ENCODE measurements at regions not wholly inside any gene's neighbourhood (a gene's known extent, or its start where the extent isn't known, plus 50 kb on each side); places are given as distances from the start of the nearest gene placed in this dataset.

DNA sequence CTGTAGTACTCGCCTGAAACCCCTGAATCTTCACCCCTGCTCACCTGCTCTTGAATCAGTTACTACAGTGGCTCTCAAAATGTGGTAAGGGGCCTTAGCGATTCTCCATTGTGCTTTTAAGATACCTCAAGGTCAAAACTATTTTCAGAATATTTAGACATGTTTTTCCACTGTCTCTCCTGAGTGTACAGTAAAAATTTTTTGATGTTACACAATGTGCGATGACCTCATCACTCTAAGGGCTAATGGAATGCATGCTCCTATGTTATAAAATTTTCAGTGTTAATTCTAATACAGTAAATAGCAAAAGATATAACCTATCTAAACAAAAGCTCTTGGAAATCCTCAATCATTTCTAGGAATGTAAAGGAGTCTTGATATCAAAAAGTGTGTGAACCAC, 336.9 kb upstream of the PKDCC start:
- Mint-ChIP-seq H3K4me1 (peaks cover 5% of the 10 kb centered on the region), H3K27ac (no peak overlapping the region), H3K27me3 (peaks cover 4% of the 10 kb centered on the region), H3K9me3 (no peaks in the 10 kb centered on the region), H3K4me3 (no peak overlapping the region), H3K36me3 (ENCODE audit: low read depth) (no peaks in the 10 kb centered on the region)
- no peak for DNase-seq
- CTCF ChIA-PET = interaction anchor here (1.4 kb wide), 1 partner anchor 12 kb away, joined by 5 read pairs; no protein-coding TSS in a partner anchor
- POLR2A ChIA-PET = no interaction called here

DNA sequence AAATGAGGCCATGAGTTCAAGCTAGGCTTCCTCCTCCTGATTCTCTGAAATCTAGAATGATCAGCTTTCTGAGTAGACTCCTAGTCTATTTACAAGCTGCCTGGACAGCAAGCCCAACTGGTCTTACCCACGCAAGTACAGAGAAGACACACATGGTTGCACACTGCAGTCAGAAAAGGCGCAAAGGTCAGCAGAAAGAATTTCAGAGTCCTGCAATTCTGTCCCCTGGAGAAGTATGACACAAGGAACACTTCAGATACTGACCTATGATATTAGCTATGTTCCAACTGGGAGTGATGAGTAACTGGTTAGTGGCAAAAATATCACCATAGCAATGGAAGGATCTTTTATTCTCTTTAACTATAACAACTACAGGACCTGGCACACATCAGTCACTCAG, 336.1 kb upstream of the PKDCC start:
- CTCF ChIA-PET = interaction anchor here (1.4 kb wide), 1 partner anchor 13 kb away, joined by 5 read pairs; no protein-coding TSS in a partner anchor
- Mint-ChIP-seq H3K27me3 (peaks cover 4% of the 10 kb centered on the region), H3K36me3 (ENCODE audit: low read depth) (no peaks in the 10 kb centered on the region), H3K4me3 (no peak overlapping the region), H3K4me1 (peaks cover 6% of the 10 kb centered on the region), H3K27ac (no peak overlapping the region), H3K9me3 (no peaks in the 10 kb centered on the region)
- POLR2A ChIA-PET = no interaction called here
- DNase-seq = no peak

DNA sequence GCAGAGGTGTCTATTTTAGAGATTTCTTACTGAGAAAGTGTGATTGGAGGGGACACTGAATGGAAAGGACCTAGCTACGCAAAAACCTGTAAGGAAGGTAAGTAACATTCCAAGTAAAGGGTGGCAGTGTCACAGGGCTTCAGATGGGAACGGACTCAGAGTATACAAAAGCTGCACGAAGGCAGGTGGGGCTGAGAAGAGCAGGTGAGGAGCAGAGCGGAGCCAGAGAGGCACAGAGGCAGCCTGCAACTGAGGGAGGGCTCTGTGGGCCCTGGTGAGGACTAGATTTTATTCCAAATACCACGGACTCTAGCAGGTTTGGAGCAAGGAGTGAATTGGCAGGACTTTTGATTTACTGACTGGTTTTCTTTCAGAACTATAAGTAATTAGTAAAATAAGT, 331.3 kb upstream of the PKDCC start:
- Mint-ChIP-seq H3K4me3 (no peak overlapping the region), H3K36me3 (ENCODE audit: low read depth) (no peaks in the 10 kb centered on the region), H3K9me3 (no peaks in the 10 kb centered on the region), H3K4me1 (peaks cover 16% of the 10 kb centered on the region), H3K27ac (no peak overlapping the region), H3K27me3 (no peaks in the 10 kb centered on the region)
- ChIA-PET POLR2A (no interaction called here), CTCF (no interaction called here)
- DNase-seq = no peak

DNA sequence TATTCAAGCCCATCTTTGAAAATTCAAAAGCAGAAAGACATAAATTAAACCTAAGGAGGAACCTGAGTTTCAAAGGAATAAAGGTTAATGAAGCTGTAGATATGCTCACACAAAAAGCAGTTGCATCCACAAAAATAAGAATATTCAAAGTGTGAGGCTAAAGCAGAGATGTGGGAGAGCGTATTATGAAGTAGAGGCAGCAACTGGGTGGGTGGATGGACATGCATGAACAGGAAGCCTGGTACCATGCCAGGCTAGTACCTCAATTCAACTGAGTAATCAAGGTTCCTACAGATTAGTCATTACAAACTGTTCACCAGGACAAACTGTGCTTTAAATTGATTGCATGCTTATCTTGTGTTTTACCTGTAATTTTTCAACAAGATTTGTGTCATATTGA, 330.0 kb upstream of the PKDCC start:
- H3K9me3 Mint-ChIP-seq = no peaks in the 10 kb centered on the region
- no peak for DNase-seq
- no peaks in the 10 kb centered on the region for H3K27me3 Mint-ChIP-seq
- POLR2A ChIA-PET = no interaction called here
- no peak overlapping the region for H3K27ac Mint-ChIP-seq
- H3K4me1 Mint-ChIP-seq = peaks cover 16% of the 10 kb centered on the region
- no peak overlapping the region for H3K4me3 Mint-ChIP-seq
- CTCF ChIA-PET = no interaction called here
- H3K36me3 Mint-ChIP-seq (ENCODE audit: low read depth) = no peaks in the 10 kb centered on the region

DNA sequence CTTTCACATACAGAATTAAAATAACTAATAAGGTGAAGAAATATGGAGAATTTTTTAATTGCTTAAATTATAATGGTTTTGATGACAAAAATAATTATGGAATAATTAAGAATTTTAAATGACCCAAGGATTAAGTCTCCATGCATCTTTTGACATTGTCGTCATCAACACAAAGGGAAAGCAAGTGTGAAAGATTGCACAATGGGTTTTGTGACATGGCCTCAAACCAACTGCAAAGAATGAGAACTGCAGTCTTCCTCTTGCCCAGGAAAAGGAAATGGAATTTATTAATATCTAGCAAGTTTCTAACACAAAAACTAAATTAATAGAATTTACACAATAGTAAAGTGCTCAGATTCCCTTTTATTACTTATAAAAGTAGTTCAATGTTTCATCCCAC, 329.1 kb upstream of the PKDCC start:
- peaks cover 16% of the 10 kb centered on the region for H3K4me1 Mint-ChIP-seq
- no peaks in the 10 kb centered on the region for H3K27me3 Mint-ChIP-seq
- DNase-seq = no peak
- CTCF ChIA-PET = interaction anchor here (0.7 kb wide), 1 partner anchor 8 kb away, joined by 3 read pairs; no protein-coding TSS in a partner anchor
- POLR2A ChIA-PET = no interaction called here
- H3K4me3 Mint-ChIP-seq = no peak overlapping the region
- no peaks in the 10 kb centered on the region for H3K9me3 Mint-ChIP-seq
- no peaks in the 10 kb centered on the region for H3K36me3 Mint-ChIP-seq (ENCODE audit: low read depth)
- H3K27ac Mint-ChIP-seq = no peak overlapping the region

DNA sequence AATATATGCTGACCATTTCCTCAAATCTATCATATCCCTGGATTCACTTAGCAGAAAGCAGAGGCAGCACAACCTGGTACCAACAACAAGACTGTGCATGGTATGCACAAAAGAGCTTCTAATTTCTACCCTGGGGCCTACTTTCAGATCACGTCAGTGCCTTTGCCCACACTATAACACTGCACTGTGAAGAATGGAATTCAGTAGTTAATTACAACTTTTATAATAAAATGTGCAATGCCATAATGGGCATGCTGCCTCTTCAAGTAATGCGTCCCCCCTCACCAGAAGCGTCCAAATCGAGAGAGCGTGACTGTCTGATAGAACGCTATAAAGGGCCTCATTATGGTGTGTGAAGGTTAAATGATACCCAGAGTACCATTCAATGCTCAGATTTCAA, 328.1 kb upstream of the PKDCC start:
- ChIA-PET POLR2A (no interaction called here), CTCF (no interaction called here)
- Mint-ChIP-seq H3K9me3 (no peaks in the 10 kb centered on the region), H3K36me3 (ENCODE audit: low read depth) (no peaks in the 10 kb centered on the region), H3K27me3 (no peaks in the 10 kb centered on the region), H3K27ac (no peak overlapping the region), H3K4me1 (peaks cover 16% of the 10 kb centered on the region), H3K4me3 (no peak overlapping the region)
- DNase-seq = no peak

DNA sequence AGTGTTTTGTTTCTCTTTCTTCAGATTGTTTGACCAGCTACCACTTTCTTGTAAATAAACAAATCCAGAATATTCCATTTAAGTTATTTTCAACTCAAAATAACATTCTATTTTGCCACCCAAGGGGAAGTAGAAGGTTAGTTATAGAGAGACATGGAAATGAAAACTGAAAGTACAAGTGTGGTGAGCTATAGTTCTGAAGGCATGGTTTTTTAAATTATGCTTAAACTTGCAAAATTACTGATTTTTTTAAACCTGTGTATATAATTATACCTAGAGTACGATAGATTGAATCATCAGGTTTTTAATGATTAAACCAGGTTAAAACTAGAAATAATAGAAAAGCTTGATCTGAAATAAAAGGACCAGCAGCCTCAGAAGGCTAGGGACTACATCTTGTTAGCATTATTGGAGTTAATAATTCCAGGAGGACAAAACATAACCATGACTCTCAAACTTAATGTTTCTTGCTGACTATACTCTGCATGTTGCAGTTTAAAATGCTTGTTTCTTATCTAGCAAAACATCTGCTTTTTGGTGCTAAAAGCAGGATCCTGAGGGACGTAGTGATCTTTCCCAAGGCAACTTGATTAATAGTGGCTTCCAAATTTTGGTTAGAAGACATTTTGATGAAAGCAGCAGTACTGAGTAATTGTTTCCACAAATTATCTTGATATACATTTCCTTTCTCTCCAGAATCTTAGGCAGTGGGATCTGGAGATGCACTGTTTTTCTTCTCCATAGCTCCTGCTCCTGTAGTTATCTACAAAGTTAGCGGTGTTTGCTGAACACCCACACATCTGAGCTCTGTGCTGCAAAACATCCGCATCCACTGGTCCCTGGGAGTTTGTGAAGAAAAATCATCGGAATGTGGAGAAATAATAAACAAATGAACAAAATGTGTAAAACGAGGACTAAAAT, 327.2 kb upstream of the PKDCC start:
- H3K36me3 Mint-ChIP-seq (ENCODE audit: low read depth) = no peaks in the 10 kb centered on the region
- no peaks in the 10 kb centered on the region for H3K9me3 Mint-ChIP-seq
- H3K4me3 Mint-ChIP-seq = no peak overlapping the region
- POLR2A ChIA-PET = no interaction called here
- H3K27ac Mint-ChIP-seq = no peak overlapping the region
- peaks cover 14% of the 10 kb centered on the region for H3K4me1 Mint-ChIP-seq
- no peak for DNase-seq
- no peaks in the 10 kb centered on the region for H3K27me3 Mint-ChIP-seq
- CTCF ChIA-PET = interaction anchor here (1.3 kb wide), 1 partner anchor 22 kb away, joined by 3 read pairs; no protein-coding TSS in a partner anchor

DNA sequence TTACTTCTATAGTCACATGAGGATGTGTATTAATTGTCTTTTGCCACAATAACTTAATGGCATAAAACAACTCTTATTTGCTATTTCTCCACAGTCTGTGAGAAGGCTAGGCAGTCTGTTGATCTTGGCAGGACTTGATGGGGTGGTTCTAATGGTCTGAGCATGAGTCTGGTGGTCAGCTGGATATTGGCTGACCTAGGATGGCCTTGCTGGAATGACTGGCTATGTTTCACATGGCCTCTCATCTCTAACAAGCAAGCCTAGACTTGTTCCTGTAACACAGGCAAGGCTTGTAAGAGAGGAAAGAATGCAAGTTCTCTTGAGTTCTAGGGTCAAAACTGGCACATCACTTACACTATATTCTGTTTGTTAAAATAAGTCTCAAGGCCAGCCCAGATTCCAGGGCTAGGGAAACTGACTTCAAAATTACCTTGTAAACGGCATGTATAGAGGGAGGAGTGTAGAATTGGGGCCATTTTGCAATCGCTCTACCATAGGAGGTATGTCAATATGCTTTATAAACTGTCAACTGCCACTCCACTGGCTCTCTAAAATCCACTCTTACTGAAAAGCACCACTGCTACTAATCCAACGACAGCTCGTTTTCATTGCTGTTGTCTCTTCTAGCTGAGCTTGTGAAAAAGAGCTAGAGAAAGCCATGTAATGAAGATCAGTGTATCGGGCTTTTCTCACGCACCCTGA, 325.0 kb upstream of the PKDCC start:
- CTCF ChIA-PET = no interaction called here

DNA sequence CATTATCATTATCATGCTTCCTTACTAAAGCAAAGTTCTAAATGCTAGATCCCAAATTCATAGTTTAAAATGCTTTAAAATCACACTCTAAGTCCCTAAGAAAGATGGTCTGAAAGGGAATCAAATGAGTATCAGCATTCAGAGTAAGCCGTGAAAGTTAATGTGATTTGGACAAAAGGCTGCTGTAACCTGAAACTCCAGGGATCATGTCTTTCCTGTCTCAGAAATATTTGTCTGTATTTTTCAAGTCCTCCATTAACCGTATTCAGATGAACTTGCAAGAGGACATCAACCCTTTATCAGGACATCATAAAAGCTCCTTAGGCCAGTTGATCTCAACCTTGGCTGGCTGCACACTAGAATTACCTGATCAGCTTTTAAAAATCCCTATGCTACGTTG, 324.3 kb upstream of the PKDCC start:
- Mint-ChIP-seq H3K27ac (no peak overlapping the region), H3K4me1 (peaks cover 10% of the 10 kb centered on the region), H3K27me3 (no peaks in the 10 kb centered on the region), H3K36me3 (ENCODE audit: low read depth) (no peaks in the 10 kb centered on the region), H3K9me3 (no peaks in the 10 kb centered on the region), H3K4me3 (no peak overlapping the region)
- ChIA-PET CTCF (no interaction called here), POLR2A (no interaction called here)
- no peak for DNase-seq

More for the DNA sequence above, 325.0 kb upstream of the PKDCC start:
- no peaks in the 10 kb centered on the region for H3K27me3 Mint-ChIP-seq
- DNase-seq = no peak
- H3K27ac Mint-ChIP-seq = no peak overlapping the region
- H3K36me3 Mint-ChIP-seq (ENCODE audit: low read depth) = no peaks in the 10 kb centered on the region
- H3K4me3 Mint-ChIP-seq = no peak overlapping the region
- peaks cover 10% of the 10 kb centered on the region for H3K4me1 Mint-ChIP-seq
- POLR2A ChIA-PET = no interaction called here
- H3K9me3 Mint-ChIP-seq = no peaks in the 10 kb centered on the region

DNA sequence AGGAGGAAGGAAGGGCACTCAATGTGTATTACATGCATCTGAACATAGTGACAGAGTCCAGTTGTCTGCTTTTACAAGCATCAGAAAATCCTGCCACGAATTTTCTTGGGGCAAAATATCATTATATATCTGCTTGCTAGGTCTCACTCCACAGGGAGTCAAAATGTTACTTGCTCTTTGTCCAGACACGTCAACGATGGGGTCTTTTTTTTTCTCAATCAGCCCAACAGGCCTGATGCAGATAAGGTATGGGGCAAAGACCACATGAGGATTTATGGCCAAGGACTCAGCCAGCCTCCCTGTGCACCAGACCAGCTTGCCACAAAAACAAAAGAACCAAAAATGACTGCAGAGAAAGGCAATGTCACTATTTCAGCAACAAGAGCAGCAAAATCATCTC, 323.4 kb upstream of the PKDCC start:
- H3K27ac Mint-ChIP-seq = no peak overlapping the region
- H3K4me3 Mint-ChIP-seq = no peak overlapping the region
- H3K27me3 Mint-ChIP-seq = no peaks in the 10 kb centered on the region
- H3K4me1 Mint-ChIP-seq = peaks cover 10% of the 10 kb centered on the region
- DNase-seq = no peak
- ChIA-PET CTCF (no interaction called here), POLR2A (no interaction called here)
- no peaks in the 10 kb centered on the region for H3K36me3 Mint-ChIP-seq (ENCODE audit: low read depth)
- no peaks in the 10 kb centered on the region for H3K9me3 Mint-ChIP-seq

DNA sequence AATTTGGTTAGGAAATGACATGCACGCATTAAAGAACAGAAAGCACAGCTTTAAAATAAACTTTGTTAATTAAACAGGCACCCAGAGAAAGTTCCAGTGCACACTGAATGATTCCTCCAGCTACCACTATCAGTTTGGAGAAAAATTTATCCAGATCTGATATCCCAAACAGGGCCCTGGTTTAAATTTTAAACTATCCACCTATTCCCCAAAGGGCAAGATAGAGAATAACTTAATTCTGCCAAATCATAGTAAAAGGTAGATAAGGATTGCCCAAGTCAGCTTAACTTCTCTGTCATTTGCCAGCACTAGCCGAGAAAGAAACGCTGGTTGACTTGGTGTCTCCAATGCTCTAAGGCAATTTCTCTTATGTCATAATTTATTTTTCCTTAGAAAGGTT, 321.9 kb upstream of the PKDCC start:
- CTCF ChIA-PET = no interaction called here
- POLR2A ChIA-PET = no interaction called here

DNA sequence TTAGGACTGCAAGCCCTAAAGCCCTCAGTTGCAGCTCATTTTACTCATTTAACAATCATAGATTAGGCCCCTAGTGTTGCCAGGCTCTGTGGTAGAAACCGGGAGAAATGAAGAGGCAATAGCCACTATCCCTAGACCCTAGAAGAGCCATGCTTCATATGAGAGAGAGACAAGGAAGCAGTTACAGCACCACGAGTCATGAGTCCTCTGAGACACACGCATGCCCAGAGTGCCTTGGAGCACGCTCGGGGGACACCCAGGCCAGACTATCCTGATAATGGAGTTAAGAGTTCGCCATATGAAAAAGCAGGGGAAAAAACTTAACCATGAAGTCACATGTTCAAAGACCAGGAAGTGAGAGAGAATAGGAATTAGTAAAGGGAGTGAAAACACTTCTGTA, 321.5 kb upstream of the PKDCC start:
- H3K4me3 Mint-ChIP-seq = no peak overlapping the region
- H3K27ac Mint-ChIP-seq = no peak overlapping the region
- no peaks in the 10 kb centered on the region for H3K9me3 Mint-ChIP-seq
- no peaks in the 10 kb centered on the region for H3K36me3 Mint-ChIP-seq (ENCODE audit: low read depth)
- H3K27me3 Mint-ChIP-seq = no peaks in the 10 kb centered on the region
- DNase-seq = no peak
- CTCF ChIA-PET = interaction anchor here (0.9 kb wide), 1 partner anchor 8 kb away, joined by 3 read pairs; no protein-coding TSS in a partner anchor
- H3K4me1 Mint-ChIP-seq = no peaks in the 10 kb centered on the region
- POLR2A ChIA-PET = no interaction called here

More for the DNA sequence above, 321.9 kb upstream of the PKDCC start:
- H3K27ac Mint-ChIP-seq = no peak overlapping the region
- no peak for DNase-seq
- H3K4me1 Mint-ChIP-seq = peaks cover under 1% of the 10 kb centered on the region
- no peaks in the 10 kb centered on the region for H3K27me3 Mint-ChIP-seq
- H3K36me3 Mint-ChIP-seq (ENCODE audit: low read depth) = no peaks in the 10 kb centered on the region
- H3K9me3 Mint-ChIP-seq = no peaks in the 10 kb centered on the region
- no peak overlapping the region for H3K4me3 Mint-ChIP-seq

DNA sequence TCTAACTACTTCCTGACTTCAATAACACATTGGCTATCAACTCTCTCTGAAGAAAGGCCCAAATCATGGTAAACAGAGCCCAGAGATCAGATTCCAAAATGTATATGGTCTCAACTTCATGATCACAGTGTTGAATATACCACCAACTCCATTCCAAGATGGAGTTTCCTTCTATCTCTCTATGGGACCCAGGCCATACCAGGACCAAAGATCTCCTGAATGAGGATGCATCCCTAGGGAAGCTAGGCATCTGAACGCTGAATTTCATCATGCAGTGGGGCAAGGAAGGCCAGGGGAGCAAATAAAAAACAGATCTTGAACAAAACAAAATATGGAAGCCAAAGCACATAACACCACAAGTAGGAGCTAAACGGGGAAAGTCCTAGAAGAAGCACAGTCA, 320.7 kb upstream of the PKDCC start:
- no peaks in the 10 kb centered on the region for H3K4me1 Mint-ChIP-seq

More for the DNA sequence above, 320.7 kb upstream of the PKDCC start:
- Mint-ChIP-seq H3K27me3 (no peaks in the 10 kb centered on the region), H3K36me3 (ENCODE audit: low read depth) (no peaks in the 10 kb centered on the region), H3K4me3 (no peak overlapping the region), H3K27ac (no peak overlapping the region), H3K9me3 (no peaks in the 10 kb centered on the region)
- ChIA-PET CTCF (interaction anchor here (0.9 kb wide), 1 partner anchor 9 kb away, joined by 3 read pairs; no protein-coding TSS in a partner anchor), POLR2A (no interaction called here)
- DNase-seq = no peak

Measured in activated CD4-positive, alpha-beta memory T cell treated with anti-CD3 and anti-CD28 coated beads, Interleukin-2, amount 10 ng/mL, durations not matched to agents 7 days and 5 days (primary cell).